ENCODE measurements at regions not wholly inside any gene's neighbourhood (a gene's known extent, or its start where the extent isn't known, plus 50 kb on each side); places are given as distances from the start of the nearest gene placed in this dataset.
"Not testable (repeated sequence)": the region's sequence is repeated elsewhere in the genome, so short reads cannot be mapped to it uniquely, and the experiment has no call there.

DNA sequence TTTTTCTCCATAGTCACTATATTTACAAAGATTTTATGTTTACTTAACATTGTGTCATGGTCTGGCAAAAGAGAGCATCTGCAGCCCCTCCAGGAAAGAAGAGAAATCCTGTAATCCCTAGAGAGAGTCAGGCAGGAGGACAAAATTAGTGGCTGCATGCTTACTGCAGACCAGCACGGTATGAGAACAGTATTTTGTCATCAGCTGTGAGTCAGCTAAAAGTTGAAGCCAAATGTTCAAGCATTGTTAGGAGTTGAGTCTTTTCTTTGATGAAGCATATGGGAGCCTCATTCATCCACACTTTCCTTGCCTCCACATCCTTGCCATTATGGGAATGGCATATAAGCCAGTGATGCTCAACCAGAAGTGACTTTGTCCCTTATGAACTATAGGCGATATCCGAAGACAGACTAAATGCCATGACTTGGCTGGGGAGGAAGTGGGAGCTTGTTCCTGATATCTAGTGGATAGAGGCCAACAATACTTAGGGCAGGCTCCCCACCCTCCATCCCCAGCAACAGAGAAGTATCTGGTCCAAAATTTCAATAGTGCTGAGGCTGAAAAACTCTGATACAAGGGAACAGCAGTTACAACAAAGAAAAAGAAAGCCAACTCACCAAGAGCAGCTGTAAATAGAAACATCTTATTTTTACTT is 112.0 kb upstream of the OR5AK2 start:
- DNase-seq (ENCODE audit: low spot score), result no peak

GRCh38 chr11:56855217-56855616 is 106.7 kb upstream of the OR9G4 start:
- no peak for DNase-seq (ENCODE audit: low spot score)

GRCh38 chr11:56852131-56852530 is 103.6 kb upstream of the OR9G4 start:
- DNase-seq (ENCODE audit: low spot score), result no peak

- no peak for DNase-seq (ENCODE audit: low spot score)
These were observed 101.4 kb upstream of the OR9G4 start for GRCh38 chr11:56849852-56850251.

- no peak for DNase-seq (ENCODE audit: low spot score)
These were observed 100.8 kb upstream of the OR9G4 start for GRCh38 chr11:56849250-56849649.

- no peak for DNase-seq (ENCODE audit: low spot score)
These were observed 99.8 kb upstream of the OR9G4 start for GRCh38 chr11:56848141-56848809.

GRCh38 chr11:56846631-56847576 is 98.4 kb upstream of the OR9G4 start:
- DNase-seq (ENCODE audit: low spot score), result no peak

GRCh38 chr11:56845121-56845732 is 96.7 kb upstream of the OR9G4 start:
- DNase-seq (ENCODE audit: low spot score), result no peak

DNA sequence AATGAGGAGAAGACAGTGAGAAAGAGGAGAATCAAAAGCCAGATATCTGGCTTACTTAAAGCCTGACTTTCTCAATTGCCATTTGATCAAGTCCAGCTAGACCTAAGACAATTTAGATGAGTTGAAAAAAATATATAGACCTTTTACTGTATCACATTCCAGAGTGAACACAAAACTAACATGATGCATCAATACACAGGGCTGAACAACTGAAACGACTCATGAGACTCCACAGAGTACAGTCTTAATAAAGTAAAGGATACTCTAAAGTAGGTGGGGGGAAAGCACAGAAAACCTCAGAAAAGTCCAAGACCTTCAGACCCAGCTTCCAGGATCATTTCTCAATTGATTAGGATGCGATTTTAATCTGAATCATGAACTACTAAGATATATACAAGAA is 95.3 kb upstream of the OR9G4 start:
- no peak for DNase-seq (ENCODE audit: low spot score)

DNA sequence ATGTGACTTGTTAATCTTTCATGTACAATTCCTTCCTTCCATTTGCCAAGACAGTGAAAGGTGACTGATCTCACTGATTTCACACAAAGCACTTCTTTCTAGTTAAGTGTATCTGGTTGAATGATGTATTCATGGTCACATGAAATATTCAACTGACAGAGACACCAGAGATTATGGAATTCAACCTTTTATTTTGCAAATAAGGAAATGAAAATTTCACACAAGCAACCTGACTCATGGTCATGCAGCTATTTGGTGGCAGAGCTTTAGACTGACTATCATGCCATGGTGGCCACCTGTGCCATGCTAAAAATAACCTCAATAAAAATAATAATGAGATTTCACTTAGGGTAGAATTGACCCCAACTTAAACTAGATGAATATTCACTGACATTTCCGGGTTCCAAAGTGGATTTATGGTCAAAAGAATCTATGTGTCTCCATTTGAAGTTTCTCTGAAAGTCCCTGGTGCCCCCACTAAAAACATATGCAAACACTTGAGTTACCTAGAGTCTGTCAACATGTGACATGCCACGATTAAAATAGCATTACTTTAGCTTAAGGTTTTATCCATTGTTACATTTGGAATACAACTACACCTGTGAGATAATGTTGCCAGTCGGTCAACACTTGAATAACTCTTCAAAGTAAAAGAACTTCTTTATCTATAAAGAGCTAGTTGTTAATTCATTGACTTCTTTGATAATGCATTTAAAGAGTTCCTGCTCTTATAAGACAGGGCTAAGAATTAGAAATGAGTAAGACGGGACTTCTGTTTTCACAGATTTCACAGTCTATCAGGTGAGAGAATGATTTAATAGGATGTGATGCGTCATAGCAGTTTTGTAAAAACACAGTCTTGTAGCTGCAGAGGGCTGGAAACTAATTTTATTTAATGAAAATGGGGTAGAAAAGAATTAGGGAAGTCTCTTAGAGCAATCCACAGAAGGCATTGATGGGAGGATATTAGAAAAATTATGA is 94.6 kb upstream of the OR9G4 start:
- no peak for DNase-seq (ENCODE audit: low spot score)

DNA sequence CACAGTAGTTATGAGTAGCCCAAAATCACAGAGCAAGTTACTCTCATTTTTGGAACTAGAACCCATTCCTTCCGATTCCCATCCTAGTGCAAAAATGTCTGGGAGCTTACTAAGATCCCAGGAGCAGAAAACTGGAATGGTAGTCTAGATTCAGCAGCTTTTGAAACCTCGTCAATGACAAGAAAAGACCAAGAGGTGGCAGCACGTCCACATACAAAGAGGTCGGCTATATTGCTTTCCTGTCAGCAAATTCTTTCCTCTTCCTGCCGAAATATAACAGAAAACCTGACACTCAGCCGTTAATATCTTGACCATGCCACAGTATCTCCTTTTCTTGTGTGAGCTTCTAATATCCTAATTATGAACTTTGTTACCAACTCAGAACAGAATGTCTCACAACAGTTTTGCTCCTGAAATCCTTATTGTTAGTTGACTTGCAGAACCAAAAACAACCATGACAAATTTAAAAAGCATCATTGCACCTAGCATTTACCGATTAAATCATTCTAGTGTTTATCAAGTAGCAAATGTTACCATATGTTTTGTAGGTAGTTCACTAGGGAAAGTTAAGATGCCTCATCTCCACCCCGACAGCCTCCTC is 92.8 kb upstream of the OR9G4 start:
- DNase-seq (ENCODE audit: low spot score), result peak; percentile 15

DNA sequence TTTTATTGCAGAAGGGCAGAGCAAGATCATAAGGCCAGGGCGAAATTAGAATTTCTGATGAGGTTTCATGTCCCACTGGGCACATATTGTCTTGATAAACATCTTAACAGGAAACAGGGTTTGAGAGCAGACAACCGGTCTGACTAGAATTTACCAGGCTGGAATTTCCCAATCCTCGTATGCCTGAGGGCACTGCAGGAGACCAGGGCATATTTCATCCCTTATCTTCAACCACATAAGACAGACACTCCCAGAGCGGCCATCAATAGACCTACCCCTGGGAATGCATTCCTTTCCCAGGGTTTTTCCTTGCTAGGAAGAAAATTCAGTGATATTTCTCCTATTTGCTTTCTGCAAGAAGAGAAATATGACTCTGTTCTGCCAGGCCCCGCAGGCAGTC is 78.9 kb upstream of the OR9G4 start:
- not testable (repeated sequence) for DNase-seq (ENCODE audit: low spot score)

DNA sequence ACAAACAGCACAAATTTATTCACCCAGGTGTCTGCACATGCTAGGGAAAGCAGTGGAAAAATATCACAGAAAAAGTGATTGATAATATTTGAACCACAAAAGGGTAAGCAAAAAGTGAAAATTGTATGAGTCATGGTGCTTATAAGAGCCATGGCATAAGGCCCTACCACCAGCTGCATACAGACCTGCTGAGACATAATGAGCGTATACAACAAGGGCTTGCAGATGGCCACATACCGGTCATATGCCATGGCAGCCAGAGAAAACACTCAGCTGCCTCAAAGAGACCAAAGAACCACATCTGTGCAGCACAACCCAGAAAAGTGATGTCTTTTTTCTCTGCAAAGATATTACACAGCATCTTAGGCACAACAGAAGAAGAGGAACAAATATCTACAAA is 71.4 kb upstream of the OR9G4 start:
- no peak for DNase-seq (ENCODE audit: low spot score)

DNA sequence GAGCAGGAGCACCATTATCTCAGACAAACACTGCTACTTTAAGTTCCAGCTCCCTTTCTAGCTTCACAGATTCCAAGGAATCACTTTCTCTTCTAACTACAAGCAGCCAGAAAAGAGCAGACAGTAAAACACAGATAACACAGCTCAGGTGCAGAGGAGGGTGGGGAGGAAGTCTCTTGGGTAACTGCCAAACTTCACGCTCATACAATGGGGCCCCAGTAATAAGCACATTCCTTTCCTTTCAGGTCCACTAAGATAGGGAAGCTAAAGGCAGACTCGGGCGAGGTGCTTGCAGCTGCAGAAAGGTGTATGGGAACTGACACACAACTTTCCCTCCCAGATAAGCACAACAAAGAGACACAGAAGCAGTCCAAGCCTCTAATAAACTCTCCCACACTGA is 69.2 kb upstream of the OR9G4 start:
- no peak for DNase-seq (ENCODE audit: low spot score)

DNA sequence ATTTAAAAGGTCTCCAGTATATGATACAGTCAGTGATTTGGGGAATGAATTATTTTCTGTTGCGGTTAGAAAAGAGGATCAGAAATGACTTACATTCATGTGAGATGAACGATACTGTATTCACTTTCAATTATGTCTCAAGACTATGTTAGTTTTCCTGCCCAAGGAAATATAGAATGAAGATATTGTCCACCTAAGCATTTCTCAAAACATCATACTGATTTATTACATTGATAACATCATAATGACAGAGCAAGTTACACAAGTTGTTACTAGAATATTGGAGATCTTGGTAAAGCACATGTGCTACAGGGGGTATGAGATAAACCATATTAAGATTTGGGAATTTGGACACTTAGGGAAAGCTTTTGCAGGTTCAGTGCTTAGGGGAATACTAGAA is 67.8 kb upstream of the OR9G4 start:
- DNase-seq (ENCODE audit: low spot score), result no peak

DNA sequence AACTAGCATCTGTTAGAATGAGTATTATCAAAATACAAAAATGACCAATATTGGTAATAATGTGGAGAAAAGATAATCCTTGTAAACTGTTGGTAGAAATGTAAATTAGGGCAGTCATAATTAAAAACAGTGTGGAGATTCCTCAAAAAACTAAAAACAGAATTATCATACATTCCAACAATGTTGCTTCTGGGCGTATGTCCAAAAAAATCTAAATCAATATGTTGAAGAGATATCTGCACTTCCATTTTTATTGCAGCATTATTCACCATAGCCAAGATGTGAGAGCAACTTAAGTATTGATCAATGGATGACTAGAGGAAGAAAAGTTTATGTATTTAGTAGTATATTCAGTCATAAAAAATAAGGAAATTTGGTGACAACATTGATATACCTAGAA is 59.8 kb upstream of the OR9G4 start:
- DNase-seq (ENCODE audit: low spot score), result no peak

DNA sequence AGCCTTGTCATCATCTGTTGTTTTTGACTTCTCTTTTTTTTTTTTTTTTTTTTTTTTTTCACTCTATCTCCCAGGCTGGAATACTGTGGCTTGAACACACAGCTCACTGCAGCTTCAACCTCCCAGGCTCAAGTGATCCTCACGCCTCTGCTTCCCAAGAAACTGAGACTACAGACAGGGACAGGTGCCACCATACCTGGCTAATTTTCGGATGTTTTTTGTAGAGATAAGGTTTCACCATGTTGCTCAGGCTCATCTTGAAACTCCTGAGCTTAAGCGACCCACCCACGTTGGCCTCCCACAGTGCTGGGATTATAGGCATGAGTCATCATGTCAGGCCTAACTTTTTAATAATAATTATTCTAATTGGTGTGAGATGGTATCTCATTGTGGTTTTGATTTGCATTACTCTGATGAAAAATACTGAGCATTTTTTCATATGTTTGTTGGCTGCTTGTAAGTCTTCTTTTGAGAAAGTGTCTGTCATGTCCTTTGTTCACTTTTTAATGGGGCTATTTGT is 51.3 kb upstream of the OR9G4 start:
- DNase-seq (ENCODE audit: low spot score), result no peak
